HG03520 (cell line): ENCODE measurements at regions not wholly inside any gene's neighbourhood (a gene's known extent, or its start where the extent isn't known, plus 50 kb on each side); places are given as distances from the start of the nearest gene placed in this dataset.

Source experiments
- ATAC-seq: cut with Tn5 transposase; IDR thresholded peaks from one replicate; pipeline ENCODE4 v1.9.1; 2021; ENCODE audit warnings: mild to moderate bottlenecking, moderate library complexity; ENCODE audit not compliant: unreplicated experiment

DNA sequence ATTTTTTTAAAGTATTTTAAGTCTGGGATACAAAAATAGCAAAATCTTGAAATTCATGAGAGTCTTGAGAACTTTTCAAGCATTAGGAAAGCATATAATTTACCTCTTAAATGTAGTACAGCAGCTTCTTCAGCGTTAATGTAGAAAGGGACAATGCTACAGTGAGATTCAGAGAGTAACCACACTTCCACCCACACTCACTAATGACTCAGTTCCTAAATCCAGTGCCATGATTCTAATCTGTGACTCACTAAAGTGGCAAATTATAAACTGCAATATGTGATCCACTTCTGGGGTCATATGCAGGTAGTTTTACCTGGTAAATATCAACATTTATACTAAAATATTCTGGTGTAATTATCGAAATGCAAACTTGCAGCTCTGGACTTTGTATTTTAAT, 434.5 kb upstream of the TUSC1 start:
- no peak for ATAC-seq

DNA sequence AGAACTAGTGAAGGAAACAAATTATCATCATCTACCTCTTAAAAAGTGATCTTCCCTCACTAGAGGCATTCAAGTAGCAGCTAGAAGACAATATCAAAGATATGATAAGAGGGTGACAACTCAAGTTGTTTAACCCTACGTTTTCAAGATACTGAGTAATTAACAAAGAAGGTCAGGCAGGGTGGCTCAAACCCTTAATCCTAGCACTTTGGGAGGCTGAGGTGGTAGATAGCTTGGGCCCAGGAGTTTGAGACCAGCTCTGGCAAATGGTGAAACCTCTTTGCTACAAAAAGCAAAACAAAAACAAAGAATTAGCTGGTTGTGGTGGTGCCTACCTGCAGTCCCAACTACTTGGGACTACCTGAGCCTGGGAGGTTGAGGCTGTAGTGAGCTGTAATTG, 408.2 kb upstream of the TUSC1 start:
- ATAC-seq = no peak

DNA sequence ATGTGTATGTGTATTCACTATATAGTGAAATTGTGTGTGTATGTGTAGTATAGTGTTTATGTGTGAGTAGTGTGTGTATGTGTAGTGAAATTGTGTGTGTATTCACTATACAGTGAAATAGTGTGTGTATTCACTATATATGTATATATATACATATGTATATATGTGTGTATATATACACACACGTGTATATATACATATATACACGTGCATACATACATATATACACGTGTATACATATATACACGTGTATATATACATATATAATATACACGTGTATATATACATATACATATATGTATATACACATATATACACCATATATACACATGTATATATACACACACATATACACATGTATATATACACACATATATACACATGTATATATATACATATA, 403.6 kb upstream of the TUSC1 start:
- ATAC-seq = no peak

DNA sequence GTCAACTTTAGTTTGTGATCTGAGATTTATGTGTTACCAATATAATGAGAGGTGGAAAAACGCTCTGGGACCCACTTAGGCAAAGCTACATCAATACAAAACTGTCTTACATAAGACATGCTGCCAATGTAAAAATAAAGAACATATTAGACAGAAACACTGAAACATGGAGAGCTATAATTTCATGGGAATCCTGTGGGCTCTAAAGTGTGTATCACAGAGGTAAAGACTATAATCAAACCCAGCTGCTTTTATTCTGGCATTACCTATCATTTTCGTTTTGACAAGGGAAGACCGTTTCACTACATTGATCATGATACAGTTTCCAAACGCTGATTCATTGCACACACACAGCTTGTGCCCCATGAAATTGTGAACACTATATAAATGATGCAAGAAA, 400.5 kb upstream of the TUSC1 start:
- no peak for ATAC-seq

DNA sequence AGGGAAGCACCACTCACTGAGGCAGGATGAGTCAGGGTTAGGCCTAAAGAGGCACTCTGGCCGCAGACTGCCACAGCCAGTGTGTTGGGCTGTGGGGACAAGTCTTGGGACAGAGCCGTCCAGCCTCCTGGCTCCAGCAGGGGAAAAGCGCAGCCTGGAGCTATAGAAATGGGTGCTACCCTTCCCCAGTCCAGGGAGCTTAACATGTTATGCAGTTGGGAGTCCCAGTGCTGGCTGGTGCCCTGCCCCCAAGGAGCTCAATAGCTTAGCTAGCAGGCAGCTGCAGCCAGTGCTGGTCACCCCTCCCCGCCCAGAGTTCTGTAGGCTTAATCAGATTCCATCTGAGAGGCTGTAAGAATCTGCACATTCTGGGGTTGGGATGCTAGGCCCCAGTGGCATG, 399.6 kb upstream of the TUSC1 start:
- ATAC-seq = no peak

DNA sequence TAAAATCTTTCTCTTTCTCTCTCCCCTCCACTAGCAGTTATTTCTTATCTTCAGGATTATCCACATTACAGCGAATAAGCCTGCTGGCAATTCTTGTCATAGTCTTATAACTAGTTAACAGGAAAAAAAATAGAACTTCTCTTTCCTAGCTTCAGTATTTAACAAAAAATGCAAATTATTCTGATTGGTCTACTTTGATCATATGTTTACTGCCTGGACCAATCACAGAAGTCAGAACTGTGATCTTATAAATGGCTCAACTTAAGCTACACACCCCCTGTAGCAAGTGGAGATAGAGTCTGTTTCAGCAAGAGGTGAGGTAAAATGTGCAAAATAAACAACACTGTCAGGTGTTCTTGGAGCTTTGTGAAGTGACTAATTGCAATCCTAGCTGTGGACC, 389.4 kb upstream of the TUSC1 start:
- no peak for ATAC-seq

DNA sequence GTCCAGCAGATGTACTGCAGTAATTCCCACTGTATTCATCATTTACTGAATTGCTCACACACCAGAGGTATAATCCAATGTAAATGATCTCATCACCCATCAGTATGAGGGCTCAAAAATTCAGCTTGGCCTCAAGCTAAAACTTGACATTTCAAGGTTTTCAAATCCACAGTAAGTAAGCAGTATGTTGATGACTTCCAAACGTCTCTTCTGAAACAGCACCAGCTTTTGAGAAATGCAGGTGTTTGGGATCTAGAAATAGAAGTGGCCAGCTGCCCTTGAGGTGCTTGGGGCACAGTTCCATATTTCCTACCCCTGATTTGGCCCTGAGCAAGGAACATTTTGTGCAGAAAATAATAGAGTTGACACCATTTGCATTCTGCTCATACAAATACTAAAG, 388.0 kb upstream of the TUSC1 start:
- no peak for ATAC-seq

DNA sequence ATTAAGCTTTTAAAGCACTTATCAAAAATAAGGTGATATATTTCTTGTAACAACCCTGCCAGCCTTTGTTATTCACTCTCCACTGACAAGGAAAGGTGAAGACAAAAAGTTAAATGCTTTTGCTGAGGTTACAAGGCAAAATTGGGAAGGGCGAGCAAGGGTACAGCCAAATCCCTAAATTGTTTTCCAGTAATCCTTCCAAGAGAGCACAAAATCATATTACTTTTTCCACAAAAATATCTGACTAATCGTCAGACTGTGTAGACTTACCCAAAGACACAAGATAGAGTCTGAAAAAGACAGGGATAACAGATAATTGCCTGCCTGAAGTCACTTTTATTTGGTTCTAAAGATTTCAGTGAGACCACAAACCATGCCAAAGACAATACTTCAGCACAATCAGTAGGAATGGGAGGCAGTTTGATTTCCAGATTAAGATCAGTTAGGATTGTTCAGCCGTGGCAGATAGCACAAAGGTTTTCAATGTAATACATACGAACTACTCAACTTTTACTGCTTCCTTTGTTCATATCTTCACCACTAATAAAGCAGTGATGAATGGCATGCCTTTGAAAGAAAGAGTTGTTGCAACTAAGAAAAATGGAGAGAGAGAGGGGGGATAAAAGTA, 383.8 kb upstream of the TUSC1 start:
- ATAC-seq = no peak

DNA sequence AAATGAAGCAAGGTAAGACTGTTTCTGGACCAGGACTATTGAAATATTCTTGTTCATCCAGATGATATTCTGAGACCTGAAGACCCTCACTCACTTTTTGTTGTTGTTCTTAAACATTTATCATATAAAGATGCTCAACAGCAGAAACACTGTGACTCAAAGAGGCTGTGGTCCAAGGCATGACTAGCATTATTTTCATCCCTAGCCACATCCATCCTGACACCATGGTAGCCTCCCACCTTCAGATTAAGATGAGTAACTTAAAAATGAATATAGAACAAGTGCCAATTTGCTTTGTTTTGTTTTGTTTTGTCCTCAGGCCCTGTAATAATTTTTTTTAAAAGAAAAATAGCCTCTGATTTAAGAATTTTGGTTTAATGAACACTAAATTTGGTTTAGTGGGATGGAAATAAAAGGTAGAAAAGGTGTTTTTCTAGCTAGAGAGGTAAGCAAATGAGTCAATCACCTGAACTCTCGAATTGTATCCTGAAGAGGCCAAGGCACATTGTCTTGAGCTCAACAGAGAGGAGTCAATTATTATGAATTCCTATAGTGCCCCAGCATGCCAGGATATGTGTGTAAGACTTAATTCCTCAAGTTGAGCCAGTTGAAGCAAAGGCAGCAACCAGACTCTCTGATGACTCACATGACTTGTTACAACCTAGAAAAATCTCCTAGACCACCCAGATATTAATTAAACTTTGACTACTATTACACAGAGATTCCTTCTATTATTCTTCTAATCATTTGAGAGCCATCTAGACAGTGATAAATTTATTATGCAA, 380.1 kb upstream of the TUSC1 start:
- no peak for ATAC-seq

DNA sequence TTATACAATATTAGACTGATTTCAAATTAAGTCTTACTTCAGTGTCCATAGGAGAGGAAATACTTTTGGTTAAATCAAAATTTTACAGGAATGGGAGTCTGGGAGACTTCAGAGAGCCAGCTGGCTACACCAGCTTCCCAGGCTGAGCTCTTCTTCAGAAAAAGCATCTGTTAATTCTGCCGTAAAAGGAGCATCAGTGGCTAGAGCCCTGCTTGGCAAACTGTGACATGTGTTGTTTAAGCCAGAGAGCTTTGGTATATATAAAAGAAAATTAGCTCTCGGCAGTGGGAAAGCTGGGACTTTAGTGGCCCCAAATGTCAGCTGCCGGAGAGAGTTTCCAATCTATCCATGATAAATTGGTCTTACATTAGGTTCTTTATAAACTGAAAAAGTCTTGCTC, 378.8 kb upstream of the TUSC1 start:
- ATAC-seq = no peak

DNA sequence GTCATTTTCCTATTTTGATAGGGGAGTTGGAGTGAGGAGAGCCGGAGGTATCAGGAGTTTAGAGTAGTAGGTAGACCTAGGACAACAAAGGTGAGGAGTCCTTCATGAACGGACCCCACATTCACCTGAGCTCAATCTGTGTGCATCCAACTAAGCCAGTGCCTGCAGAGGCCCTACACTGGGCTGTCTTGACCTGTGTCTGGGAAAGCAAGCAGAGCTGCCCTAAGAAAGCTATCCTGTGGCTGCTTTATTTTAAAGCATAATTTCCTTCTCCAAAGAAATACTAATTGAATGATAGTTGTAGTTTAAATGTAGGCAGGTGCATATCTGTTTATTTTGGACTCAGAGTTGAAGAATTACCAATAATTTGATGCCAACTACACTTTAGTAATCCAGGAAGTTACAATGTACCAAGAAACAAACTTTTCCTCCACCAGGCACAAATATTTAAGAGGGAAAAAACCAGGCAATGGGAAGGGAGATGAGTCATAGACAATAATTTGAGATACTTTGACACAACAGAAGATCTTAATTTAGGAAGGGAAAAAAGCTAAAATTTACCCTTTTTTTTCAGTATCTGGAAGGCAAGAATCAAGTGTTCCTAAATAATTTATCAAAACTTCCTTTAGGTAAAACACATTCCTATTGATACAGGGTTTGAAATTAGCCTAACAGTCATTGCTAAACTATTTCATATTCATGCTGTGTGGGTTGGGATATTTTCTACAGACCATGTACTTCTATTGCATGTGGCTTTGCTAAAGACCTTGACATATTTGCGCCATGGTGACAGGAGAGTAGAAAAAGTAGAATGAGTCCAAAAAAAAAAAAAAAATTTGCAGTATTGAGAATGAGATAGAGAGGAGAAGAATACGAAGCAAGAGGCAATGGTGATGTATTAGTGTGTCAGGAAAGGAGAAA, 376.6 kb upstream of the TUSC1 start:
- ATAC-seq = no peak

DNA sequence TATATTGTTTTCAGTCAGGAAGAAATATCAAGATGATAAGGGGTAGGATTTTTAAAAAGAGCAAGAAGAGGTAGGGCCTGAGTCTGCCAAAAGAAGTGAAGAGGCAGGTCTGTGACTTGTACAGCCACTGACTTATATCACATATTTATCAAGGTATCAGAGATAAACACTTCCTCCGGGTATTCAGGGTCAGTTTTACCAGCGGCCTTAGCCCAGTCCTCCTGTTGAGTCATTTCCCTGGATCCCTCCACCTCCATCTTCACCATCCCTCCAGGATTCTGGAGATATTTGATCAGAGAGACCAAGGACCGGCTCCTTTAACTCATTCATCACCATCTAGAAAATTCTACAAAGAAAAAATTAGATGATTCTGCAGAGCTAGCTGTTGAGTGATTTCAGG, 375.7 kb upstream of the TUSC1 start:
- no peak for ATAC-seq

DNA sequence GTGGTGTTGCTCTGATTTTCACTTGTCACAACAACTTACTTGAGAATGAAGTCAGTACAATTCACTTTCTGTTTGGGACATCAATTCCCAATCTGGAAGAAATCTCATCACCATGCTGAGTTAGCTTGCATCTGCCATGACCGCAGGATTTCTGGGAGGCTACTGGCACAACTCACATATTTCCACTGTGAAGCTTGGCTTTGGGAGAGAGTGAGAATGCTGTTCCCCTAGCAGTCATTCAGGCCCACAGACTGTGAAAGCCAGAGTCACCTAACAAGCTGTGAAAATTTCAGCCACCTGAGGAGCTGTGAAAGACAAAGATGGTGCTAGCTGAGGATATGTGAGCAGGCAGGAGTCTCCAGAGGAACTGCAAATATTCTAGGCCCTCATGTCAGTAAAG, 365.2 kb upstream of the TUSC1 start:
- ATAC-seq = no peak

DNA sequence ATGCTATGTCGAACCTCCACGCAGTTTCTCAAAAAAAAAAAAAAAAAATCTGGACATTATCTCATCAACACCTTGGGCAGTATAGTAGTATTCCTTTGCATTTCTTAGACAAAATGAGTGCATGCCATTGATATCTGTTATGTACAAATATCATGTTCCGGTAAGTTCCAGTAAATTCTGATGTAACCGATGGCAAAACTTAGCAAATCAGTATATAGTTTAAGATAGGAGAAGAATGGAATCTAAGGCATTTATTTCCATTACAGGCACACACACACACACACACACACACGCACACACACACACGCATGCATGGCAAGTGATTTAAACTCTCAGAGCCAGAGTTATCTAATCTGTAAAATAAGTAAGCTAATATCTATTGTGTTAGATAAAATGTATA, 356.5 kb upstream of the TUSC1 start:
- ATAC-seq = no peak

DNA sequence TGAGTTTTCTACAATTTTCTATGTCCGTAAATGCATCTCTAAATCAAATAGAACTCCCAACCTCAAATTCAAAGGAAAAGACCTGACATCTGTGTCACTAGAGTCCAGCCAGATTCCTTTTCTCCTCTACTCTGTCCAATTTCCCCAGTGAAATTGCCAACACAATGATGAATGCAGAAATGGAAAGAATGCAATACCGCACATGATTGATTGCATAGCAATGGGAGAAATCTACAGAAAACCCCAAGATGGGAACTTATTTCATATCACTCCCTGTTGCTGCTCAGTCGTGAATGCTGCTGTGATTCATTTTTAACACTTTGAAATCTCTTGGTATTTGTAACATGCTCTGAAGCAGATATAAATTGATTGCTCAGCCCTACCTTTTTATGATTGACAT, 355.1 kb upstream of the TUSC1 start:
- ATAC-seq = no peak

DNA sequence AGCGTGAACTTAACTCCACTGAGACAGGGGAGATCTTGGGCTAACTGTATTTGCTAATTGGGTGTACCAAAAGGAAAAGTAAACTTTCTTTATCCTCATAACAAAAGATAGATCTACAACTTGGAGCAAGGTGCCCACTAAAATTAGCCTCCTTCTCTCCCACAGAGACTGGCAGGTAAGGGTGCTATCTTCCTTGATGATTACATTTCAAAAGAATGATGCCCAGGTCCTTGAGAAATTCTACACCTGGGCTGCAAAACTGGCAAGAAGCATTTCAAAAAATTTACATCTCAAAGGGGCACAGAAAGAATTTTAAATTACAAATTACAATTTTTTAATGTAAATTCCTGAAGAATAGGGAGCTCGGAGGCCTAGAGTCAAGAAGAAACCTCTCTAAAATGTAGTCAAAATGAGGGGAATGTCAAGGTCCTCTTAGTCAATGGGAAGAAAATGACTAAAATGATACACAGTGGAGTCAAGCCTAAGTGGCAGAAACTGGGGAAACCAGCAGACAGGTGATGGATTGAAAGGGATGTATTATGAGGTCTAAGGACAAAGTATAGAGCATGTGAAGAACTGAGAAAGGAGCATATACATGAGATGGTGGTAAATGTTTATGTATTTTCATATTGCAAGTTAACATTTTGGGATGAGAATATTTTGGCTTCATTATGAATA, 348.3 kb upstream of the TUSC1 start:
- ATAC-seq = no peak

DNA sequence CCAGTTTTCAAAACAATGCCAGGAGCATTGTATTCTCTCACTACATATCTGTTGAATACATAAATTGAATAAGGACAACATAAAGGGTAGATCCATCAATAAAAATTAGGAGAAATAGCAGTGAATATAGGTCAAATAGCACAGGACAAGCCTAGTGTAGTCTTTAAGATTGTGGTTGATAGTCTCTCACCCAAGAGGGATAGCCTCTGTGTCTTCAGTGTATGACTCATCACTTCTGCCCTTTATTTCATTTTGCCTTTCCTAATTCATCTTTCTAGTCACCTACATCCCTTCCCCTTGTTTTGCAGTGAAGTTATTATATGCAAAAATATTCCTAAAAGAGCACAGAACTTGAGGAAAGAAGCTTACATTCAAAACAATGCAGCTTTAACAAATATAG, 335.0 kb upstream of the TUSC1 start:
- no peak for ATAC-seq

DNA sequence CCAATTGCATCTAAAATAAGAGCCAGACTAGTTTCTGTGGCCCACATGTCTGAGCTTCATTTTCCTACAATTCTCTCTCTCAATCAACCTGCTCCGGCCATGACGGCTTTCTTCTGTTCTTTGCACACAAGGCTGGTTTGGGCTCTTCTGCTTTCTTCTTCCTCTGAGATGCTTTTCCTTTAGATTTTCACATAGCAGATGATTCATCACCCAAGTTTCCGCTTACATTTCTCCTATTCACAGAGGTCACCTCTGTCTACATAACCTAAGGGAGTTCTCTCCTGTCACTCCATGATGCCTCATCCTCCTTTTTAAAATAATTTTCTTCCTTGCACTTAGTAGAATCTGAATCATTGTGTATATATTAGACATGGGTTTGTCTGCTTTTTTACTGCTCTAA, 334.6 kb upstream of the TUSC1 start:
- no peak for ATAC-seq

DNA sequence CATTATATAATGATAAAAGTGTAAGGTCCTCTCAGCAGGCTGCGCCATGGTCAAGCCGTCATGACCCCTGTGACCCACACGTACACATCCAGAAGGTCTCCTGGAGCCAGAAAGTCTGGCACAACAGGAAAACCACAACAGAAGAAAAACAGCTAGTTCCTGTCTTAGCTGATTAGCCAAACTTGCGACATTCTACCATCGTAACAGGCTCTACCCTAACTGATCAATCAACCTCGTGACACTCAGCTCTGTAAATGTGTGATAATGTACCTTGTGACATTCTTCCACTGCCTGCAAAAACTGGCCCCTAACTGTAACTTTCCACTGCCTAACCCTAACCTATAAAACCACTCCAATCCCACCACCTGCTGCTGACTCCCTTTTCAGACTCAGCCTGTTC, 316.4 kb upstream of the TUSC1 start:
- no peak for ATAC-seq

DNA sequence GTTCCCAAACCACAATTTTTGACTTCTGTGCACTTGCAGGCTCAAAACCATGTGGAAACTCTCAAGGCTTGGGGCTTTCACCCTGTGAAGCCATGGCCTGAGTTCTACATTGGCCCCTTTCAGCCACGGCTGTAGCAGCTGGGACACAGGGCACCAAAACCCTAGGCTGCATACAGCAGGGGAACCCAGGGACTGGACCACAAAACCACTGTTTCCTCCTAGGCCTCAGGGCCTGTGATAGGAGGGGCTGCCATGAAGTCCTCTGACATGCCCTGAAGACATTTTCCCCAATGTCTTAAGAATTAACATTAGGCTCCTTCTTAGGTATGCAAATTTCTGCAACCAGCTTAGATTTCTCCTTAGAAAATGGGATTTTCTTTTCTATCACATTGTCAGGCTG, 312.1 kb upstream of the TUSC1 start:
- no peak for ATAC-seq

DNA sequence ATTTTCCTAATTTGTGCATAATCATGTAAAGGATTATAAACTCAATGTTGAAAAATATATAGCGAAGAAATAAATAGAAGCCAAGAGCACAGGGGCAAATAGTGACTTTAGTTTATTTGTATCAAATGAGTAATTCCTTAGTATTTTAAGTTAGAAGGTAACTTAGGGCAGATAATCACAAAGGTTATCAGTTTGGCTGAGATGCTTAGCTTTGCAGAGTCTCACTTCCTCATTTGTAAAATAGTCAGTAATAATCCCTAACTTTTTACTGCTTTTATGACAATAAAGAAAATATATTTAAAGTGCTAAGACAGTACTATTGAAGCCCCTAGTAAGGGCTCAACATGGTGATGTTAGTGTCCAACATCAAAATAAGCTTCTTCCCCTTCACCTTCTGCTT, 297.4 kb upstream of the TUSC1 start:
- no peak for ATAC-seq
